NCI-H345 treated with DMSO at 0.1 percent for 48 hours (cell line): ENCODE measurements at regions not wholly inside any gene's neighbourhood (a gene's known extent, or its start where the extent isn't known, plus 50 kb on each side); places are given as distances from the start of the nearest gene placed in this dataset.

Experiments
- DNase-seq: peaks from one replicate; lab custom pipeline; 2025; ENCODE audit not compliant: unreplicated experiment; lab: John Stamatoyannopoulos, UW

DNA sequence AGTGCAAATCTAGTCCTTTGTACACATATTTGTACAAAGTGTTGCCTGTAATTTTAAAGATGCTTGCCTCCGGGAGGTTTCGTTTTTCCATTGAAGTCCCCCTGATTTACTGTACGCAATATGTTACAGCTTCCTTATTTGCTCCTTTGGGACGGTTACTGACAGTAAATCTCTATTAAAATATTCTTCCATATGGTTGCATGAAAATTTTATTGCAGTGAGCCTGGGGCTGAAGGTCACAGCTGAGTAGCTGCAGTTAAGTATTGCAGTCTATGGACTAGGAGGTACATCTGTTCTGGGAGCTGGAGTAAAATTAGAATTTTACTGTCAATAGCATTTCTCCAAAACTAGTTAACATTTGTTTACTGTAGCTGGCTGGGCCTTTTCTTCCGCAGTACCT is 119.2 kb downstream of the ETAA1 start:
- DNase-seq, result no peak

DNA sequence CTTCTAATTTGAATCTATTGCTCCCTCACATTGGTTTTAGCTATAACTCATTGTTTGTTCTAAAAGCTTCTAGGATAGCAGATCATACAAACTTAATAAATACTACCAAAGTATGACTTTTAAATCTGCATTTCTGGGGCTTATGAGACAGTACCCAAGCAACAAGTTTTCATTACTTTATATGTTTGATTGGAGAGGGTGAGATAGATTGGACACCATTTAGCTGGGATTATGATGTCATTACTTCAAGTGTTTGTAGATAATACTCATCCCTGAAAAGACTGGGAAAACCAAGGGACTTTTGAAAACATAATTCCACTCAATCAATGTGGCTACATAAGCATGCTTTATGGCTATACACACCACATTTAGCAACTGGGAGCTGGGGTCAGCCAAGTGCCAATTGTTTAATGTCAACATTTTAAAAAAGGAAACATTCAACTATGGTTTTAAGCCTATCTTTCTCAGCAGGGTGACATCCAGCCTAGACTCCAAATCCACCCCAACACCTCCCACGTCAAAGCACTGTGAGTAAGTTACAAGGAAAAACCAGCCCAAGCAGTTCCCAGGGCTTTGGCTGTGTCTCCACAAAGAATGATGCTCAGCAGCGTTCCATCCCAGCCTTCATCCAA is 119.9 kb downstream of the ETAA1 start:
- DNase-seq, result no peak

DNA sequence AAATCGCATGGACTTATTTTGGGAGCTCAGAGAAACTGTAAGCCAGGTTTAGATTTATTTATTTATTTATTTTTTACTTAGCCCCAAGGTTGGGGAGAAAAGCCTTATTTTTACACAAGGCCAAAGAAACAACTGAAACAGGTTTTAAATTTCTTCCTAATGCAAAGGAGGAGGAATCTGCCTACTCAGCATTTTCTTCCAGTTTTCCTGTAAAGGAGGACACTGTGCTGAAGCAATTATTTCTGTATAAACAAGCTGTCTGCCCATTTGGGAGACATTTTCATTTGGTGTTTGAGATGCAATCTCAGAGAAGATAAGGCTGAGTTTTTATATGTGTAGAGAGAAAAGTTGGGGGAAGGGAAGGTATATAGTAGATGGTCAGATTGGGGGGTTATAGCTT is 125.0 kb downstream of the ETAA1 start:
- no peak for DNase-seq

DNA sequence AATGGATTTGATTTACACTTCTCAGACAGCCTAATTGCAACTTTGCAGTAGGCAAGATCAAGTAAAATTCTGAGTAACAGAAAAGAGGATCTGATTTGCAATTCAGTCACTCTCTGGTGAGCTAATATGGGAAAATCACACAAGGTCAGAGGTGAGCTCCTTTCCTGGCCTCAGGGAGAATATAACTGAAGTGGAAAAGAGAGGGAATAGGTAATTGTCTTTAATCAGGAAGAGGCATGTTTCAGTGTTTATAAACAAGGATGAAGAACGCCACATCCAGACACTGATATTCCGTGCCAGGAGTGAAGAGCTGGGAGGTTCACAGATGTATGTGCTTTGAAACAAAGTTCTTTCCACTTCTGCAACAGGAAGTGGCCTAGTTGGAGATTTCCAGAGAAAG is 127.1 kb downstream of the ETAA1 start:
- DNase-seq, result no peak

DNA sequence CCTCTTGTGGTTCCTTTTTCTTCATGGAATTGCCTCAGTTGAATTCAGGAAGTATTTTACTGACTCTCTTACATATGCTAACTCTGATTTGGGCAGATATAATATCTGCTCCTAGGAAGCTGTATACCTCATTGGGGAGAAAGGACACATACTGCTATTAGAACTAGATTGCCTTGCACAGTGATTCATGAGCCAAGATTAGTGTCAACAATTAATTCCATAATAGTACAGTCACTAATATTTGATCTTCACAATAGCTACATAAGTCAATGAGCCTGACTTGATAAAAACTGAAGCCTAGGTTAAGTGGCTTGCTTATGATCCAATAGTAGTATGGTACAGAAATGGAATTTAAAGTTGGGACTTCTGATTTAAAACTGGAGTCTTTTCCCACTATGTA is 127.6 kb downstream of the ETAA1 start:
- DNase-seq, result no peak

DNA sequence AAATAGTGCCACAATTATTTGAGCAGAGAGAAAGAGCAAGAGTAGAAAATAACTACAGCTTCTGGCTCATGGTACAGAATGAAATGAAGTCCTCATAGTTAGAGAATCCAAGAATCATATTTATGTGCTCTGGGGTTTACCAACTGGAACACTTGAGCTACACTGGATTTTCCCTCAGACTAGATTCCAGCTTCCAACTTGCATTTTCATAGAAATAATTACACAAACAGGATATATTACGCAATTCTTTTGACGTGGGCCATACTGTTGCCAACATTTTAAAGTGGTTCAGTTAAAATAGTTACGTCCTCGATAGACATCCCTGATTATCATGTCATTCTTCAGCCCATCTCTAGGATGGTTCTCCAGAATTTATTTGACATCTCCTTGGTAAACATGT is 129.2 kb downstream of the ETAA1 start:
- no peak for DNase-seq

DNA sequence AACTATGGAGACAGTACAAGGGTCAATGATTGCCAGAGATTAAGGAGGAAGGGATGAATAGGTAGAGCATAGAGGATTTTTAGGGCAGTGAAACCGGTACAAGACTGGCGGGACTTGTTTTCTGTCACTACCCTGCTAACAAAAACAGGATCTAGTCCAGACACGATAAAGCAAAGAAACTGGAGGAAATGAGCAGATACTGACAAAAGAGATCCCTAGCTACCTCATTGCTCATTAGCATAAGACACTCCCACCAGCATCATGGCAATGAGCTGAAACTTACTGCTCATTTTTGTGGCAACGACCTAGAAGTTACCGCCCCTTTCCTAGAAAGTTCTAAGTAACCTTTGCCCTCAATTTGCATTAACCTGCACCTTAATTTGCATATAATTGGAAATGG is 131.2 kb downstream of the ETAA1 start:
- DNase-seq, result no peak

DNA sequence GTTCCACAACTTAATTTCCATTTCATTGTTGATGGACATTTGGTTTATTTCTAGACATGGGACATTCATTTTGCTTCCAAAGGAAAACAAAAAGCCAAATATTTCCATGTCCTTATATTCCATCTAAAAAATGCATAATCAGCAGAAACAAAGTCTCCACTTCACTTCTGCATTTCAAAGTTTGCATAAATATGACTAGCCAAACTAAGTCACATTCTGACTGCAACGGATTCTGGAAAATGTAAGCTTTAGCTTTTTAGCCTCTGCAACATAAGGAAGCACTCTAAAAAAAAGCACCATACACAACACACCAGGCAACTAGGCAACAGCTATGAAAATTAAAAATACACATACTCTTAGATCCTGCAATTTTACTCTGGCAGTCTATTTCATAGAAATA is 135.3 kb downstream of the ETAA1 start:
- DNase-seq, result no peak

DNA sequence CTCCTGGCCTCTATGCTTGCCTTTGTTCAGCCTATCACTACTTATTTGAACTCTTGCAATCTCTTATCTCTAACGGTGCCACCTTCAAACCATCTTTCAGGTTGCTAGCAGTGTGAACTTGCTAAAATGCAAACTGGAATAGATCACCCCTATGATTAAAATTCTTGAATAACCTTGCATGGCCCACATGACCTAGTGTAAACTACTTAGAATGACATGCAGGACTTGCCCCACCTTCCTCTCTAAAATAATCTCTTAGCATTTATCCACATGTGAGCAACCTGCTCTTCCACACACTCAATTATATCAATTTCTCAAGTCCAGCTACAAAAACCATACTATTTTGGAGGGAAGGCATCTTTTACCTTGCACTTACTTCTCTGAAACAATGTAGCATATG is 137.6 kb downstream of the ETAA1 start:
- no peak for DNase-seq

DNA sequence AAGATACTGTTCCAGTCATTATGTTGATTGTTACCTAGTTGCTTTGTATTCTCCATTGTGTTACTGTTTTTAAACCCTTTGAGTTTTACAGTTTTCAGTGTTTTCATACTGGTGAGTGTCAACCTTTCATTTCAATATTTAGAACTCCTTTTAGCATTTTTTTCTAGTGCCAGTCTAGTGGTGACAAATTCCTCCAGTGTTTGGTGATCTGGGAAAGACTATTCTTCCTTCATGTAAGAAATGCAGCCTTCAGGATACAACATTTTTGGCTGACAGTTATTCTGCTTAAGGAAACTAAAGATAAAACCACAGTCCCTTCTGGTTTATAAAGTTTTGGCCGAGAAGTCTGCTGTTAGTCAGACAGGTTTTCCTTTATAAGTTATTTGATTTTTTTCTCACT is 143.8 kb downstream of the ETAA1 start:
- DNase-seq, result no peak

DNA sequence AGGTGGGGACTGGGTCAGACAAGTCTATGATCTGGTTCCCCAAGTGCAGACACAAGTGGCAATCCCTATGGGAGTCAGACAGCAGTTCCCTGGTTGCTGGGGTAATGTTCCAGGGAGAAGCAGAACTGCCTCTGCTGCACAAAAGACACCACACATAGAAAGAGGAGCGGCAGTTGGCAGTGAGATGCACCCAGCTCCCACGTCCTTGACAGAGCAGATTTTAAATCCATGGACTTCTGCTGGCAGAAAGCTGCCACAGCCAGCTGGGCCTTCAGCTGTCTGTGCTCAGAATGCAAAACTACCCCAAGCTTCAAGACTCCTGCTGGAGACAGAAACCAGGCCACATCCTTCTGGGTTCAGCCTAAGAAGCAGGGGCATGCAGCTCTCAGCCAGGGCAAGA is 147.2 kb downstream of the ETAA1 start:
- no peak for DNase-seq

DNA sequence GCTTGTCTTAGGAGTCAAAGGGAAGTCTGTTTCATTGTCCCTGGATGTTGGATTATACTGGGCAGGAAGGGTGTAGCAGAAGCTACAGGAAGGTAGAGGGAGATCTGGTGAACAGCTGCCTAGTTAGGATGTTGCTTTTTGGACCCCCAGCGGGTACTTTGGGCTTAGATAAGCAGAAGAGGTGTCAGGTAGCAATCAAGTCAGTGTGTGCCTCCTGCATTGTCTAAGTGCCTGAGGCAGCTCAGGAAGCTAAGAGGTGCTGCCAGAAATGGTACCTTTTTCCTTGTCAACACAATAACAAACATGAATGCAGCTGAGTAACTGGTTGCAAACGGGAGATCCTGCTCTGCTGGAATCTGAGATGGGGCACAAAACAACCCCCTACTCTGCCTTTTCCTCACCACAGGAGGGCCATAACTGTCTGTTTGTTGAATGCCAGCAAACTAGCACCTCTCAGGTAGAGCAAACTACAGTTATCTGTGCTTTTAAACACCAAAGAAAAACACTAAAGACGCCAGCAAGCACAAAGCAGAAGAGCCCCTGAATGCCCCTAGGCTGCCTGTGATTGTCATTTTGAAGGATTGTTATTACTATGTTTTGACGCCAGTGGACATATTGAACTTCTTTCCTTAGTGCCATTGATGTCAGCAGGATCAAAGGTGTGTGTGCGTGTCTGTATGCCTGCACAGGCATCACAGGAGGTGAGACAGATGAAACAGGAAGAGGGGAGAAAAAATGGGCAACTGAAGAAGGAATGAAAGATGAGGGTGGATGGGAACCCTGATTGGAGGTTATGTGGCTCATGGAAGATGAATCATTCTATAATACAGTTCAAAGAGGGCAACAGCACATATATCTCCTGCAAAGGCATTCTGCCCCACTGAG is 151.4 kb downstream of the ETAA1 start:
- DNase-seq, result peak; percentile 62

DNA sequence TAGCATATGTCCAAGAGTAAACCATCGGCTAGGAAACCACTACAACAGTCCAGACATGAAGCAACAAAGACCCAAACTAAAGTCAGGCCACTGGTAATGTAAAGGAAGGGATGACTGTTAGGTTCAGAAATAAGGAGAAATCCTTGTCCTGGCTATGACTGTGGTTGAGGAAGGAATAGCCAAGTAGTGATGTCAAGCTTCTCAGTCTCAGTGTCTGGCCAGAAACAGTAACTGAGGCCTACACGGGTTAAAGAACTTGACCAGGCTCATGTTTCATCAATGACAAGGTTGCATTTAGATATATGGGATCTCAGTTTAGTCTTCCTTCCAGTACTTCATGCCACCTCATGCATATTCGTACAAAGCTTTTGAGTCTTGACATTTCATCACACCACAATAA is 162.0 kb downstream of the ETAA1 start:
- DNase-seq, result no peak

DNA sequence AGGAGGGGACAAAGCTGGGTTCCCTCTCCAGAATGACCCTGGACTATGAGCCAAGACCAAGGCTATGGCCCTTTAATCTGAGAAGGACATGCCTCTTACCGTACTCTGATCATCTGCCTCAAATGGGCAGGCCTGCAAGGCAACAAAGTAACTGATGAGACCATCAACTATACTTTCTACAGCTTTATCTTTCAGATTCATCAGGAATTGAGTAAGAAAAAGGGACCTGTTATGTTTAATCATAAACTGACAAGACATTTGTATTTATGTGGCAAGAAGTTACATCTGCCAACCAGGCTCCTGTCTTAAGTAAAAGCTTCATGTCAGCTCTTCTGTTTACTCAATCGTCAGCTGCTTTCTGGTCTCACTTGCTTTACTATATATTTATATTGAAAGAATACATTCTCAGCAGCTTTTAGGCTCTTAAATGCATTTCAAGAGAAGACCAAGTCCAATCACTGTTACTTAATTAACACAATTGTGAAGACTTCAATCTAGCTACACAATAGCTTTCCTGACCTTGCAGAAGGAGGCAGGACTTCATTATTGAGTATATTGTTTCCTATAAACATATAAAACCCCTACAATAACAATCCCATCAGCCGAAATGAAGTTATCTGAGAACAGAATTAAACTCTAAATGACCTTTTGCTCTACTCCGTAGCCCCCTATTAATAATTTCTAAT is 163.8 kb downstream of the ETAA1 start:
- no peak for DNase-seq

DNA sequence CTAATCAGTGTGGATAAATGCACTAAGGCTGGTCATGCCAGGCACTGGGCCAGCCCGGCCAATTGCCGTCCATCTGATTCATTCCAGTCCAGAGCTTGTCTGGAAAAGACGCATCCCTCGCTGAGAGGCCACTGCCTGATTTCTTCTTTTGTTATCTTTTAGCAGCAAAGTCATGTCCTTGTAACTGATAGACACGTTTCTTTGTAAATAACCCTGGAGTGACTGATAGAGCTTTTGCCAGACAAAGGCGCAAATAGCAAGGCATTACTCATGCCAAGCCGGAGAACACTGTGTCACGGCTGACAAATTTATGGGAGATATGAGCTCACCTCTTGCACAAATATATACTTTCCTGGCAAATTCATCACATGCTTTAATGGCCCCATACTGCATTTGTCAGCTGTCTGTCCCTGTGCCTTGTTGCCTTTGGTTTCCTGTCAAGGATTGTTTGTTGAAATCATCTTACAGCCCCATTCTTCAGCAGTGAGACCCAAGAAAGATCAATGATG is 164.4 kb downstream of the ETAA1 start:
- DNase-seq, result no peak

DNA sequence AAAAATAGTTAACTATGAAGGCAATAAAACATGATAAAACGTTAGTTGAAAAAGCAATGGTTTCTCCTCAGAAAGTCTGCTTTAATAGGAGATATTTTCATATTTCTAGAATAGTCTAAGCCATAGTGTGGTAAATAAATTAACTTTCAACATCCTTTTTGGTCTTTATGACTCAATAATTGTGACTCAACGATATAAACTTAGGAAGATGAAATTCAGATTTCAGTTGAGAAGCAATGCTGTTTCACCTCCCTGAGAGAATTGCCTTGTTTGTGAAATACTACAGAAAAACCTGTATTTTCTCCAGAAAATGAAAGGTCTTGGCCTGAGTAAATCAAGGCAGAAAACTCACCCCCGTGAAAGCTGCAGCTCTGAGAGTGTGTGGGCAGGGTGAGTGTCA is 166.9 kb downstream of the ETAA1 start:
- no peak for DNase-seq

DNA sequence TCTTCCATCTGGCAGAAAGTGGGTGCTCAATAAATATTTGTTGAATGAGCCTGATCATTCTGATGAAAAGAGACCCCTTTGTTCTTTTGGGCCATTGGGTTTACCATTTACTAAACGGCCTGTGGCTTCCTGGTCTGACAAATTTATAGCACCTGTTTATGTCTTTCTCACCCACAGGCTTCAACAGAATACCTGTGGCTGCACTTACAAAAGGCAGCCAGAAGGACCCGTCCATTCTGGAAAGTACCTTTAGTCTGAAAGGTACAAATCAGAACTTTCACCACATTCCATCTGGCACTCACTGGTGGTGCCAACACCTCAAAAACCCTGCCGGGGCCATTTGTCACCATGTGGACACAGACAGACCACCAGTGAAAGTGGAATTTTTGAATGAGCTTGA is 167.5 kb downstream of the ETAA1 start:
- DNase-seq, result no peak

DNA sequence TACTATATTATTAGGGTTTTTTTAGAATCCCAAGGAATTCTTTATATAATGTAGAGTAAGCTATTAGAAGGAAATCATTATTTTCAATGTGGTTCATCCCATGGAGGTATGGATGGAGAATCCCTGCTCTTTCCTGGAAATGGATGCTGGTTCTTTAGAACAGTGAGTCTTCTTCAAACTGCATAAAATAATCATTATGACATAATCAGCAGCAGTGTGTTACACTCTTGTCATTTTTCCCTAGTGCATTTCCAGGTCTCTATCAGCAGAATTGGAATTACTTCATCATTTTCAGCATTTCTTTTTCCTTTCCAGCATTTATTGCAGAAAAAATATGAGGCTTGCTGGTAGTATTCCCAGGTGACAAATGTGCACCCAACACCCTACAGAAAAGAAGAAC is 168.1 kb downstream of the ETAA1 start:
- no peak for DNase-seq

DNA sequence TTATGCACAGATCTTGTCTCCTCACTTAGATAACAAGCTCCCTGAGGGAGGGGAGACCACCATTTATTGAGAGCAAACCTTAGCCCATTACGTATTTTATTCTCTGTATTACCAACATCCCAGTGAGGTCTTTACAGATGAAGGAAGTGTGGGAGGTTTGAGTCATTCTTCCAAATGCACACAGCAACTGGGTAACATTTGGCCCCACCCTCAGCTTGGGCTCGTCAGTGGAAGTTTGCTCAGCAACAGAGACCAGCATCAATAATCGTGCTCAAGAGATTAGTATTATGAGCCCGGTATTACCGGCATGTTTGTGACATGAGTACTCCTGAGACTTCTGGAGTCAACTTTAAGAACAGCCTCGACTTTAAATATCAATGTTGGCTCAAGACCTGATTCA is 168.6 kb downstream of the ETAA1 start:
- DNase-seq, result no peak

DNA sequence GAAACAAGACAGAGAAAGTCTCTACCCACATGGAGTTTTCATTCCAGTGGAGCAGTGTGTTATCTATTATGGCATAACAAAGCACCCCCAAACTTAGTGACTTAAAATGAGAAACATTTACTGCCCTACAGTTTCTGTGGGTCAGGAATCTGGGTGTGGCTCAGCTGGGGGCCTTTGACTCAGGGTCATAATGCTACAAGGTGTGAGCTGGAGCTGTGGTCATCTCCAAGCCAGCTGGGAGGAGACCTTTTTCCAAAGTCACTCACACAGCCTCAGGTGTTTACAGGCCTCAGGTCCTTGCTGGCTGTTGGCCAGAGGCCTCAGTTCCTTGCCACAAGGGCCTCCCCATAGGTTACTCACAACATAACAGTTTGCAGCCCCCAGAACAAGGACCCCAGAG is 169.2 kb downstream of the ETAA1 start:
- DNase-seq, result no peak

DNA sequence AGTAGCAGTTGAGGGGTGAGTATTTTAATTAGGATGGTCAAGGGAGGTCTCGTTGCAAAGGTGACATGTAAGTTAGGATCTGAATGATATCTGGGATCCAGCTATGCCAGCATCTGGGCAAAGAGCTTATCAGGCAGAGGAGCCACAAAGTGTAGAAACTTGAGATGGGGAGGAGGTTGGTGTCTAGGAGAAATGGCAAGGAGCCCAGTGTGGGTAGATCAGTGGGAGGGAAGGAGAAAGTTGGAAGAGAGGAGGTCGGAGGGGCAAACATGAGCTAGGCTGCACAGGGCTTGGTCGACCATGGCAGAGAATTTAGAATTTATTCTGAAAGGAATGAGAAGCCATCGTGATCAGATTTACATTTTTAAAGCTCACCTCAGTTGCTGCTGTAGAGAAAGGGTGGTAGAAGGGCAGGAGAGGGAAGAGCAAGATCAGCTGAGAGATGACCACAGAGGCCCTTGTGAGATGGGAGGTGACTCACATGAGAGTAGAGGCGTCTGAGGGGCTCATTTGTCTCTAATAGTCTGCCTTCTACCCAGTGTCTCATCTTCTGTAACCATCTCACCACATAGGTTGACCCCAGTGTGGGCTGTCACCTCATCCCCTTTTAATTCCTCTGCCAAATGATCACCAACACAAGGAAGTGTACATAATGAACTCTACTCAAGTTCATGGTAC is 170.0 kb downstream of the ETAA1 start:
- no peak for DNase-seq
